NCI-H1105 (cell line): ENCODE measurements at regions not wholly inside any gene's neighbourhood (a gene's known extent, or its start where the extent isn't known, plus 50 kb on each side); places are given as distances from the start of the nearest gene placed in this dataset.
"Not testable (repeated sequence)": the region's sequence is repeated elsewhere in the genome, so short reads cannot be mapped to it uniquely, and the experiment has no call there.

Experiments used
- DNase-seq: peaks from one replicate; lab custom pipeline; 2025; lab: John Stamatoyannopoulos, UW

DNA sequence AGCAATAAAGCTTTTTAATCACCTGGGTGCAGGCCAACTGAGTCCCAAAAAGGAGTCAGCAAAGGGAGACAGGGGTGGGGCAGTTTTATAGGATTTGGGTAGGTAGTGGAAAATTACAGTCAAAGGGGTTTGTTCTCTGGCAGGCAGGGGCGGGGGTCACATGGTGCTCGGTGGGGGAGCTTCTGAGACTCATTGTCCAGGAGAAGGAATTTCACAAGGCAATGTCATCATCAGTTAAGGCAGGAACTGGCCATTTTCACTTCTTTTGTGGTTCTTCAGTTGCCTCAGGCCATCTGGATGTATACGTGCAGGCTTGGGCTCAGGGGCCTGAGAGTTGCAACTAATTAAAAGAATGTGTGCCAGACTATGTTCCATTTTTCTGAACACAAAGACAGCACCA, 147.5 kb upstream of the SCN7A start:
- not testable (repeated sequence) for DNase-seq

DNA sequence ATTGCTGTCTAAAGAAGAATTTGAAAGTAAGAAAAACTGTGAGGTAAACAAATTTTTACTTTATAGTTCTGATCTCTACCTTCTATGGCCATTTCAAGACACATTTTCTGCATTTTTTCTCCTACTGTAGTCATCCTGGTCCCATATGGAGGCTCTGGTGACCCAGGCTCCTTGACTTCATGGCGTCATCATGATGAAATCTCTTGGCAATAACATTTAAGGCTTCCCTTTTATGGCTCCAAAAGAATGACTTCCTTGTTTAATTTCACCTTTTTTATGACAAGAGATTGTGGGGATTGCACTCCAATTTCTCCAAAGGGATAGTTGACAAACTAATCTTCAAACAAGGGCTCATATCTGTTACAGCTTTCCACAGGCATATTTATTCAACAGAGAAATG, 143.0 kb upstream of the SCN7A start:
- DNase-seq: no peak

GRCh38 chr2:166634706-166635105, 140.7 kb upstream of the SCN7A start:
- DNase-seq: no peak

GRCh38 chr2:166632616-166633015, 138.6 kb upstream of the SCN7A start:
- peak; percentile 13 for DNase-seq

GRCh38 chr2:166628478-166629136, 134.6 kb upstream of the SCN7A start:
- DNase-seq: no peak

DNA sequence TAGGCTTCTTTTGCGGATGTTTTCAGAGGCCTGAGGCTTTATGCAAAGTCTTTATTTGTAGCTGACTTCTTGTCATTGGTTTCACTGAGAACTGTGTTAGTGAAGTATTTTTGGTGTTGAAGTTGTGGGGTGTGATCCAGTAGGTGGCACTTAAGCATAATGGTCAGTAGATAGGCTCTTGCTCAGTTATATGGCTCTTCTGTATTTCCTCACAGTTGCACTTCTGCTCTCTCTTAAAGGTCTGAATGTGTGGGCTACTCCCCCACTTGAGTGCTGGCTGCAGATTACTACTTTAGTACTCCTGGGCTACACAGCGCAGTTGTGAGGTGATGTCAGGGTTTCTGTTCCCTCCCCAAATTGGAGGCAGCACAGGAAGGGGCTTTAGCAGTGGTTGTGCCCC, 133.8 kb upstream of the SCN7A start:
- DNase-seq: no peak

DNA sequence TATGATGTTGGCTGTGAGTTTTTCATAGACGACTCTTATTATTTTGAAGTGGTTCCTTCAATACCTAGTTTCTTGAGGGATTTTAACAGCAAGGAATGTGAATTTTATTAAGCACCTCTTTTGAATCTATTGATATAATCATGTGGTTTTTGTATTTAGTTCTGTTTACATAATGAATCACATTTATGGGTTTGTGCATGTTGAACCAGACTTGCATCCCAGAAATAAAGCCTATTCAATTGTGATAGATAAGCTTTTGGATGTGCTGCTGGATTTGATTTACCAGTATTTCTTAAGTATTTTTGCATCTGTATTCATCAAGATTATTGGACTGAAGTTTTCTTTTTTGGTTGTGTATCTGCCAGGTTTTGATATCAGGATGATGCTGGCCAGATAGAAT, 131.6 kb upstream of the SCN7A start:
- no peak for DNase-seq

DNA sequence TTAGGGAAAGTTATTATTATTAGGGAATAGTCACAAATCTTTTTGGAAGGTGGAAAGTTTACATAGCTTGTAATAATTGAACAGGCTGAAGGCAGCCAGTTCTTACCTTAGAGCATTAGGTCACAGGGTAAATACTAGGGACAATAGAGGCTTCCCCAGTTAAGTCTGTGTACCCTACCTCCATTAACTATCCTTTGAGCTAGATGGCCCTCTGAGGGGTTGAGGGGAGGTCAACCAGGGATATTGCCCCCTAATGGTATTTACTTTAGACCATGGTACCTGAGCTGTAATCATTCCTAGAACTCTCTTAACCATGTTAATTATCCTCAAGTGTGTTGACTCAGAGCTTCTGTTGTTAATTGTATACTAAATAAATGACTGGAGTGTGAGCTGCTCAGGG, 120.5 kb upstream of the SCN7A start:
- DNase-seq: peak; percentile 83

GRCh38 chr2:166614029-166614428, 120.0 kb upstream of the SCN7A start:
- peak; percentile 48 for DNase-seq

DNA sequence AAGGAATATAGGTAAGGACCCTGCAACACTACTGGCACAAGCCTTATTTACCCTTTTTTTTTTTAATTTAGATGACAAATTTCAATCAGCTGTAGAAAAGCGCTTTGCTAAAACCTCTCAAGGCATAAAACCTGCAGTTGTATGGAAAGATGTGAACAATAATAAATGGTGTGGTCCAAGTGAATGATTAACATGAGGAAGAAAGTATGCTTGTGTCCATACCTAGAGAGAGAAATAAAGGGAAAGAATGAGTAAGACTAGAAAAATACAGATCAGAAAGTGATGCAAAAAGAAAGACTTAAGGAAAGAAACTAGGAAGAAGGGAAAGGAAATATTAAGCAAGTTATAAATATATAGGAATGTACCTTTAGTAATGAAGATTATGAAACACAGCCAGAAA, 119.2 kb upstream of the SCN7A start:
- DNase-seq: no peak

DNA sequence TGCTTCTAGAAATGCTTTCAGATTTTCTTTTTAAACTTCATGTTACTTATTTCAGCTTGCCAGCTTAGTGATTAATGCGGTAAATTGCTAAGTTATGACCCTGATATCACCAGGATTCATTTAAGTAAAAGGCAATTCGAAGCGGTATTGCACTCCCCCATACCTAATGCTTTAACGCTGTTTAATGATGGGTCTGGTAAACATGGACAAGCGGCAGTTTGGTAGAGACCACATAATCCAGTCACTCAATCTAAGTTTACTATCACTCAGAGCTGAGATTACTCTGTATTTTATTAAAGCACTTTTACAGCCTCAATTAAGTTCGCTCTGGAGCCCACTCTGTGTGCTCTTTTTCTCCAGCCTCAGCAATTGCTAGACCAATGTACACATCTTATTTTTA, 118.2 kb upstream of the SCN7A start:
- no peak for DNase-seq

- no peak for DNase-seq
These were observed 116.9 kb upstream of the SCN7A start for GRCh38 chr2:166610913-166611305.

GRCh38 chr2:166610180-166610912, 116.3 kb upstream of the SCN7A start:
- DNase-seq: no peak

DNA sequence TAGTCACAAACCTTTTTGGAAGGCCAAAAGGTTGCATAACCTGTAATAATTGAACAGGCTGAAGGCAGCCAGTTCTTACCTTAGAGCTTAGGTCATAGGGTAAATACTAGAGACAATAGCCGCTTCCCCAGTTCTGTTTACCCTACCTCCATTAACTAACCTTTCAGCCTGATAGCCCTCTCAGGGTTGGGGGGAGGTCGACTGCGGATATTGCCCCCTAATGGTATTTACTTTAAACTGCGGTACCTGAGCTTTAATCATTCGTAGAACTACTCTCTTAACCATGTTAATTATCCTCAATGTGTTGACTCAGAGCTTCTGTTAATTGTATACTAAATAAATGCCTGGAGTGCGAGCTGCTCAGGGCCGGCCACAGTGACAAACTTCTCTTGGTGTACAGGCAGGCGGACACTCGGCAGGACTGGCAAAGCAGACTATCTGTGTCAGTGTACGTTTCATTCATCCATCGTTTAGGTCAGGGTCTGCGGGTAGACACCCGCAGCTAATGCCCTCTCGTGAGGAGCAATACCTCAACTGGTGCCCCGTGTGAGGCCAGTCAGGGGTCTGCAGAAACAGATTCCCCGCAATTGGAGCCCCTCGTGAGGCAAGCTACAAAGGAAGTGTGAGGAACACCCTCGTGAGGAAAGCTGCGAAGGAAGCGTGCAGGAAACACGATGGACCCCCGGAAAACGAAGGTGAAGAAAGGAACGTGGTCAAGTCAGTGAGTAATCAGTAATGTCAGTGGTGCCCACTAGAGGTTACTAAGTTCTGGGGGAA, 115.3 kb upstream of the SCN7A start:
- no peak for DNase-seq

DNA sequence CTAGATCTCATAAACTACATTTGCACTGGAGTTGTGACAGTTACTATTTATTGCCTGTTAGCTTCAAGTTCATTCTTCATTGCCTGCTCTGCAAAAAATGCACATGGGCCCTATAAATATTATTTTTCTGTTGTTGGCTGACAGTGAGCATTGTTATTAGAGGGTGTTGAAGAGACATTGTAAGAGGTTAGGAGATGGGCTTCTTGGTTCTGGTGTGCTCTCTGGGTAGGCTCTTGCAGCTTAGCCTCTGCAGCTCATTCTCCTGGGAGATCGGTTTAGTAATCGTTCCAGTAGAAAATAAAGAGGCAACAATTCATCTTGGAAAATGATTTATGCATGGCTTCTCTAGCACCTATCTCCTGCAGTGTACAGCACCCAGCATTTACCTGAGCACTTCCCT, 113.8 kb upstream of the SCN7A start:
- DNase-seq: no peak

DNA sequence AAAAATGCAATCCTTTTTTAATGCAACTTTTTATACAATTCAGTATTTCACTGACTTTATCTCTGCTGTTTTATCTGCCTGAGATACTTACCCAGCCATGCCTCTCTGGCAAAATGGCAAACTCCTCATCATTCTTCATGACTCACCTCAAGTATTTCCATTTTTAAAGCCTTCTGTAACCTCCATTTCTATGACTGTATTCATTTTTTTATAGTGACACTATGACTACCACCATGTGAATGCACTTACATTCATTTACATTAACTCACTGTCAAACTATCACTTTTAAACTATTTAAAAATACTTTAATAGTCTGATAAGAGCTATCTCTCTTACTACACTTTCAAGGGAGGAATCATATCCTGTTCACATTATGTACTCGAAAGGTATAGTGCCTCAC, 99.4 kb upstream of the SCN7A start:
- DNase-seq: no peak

DNA sequence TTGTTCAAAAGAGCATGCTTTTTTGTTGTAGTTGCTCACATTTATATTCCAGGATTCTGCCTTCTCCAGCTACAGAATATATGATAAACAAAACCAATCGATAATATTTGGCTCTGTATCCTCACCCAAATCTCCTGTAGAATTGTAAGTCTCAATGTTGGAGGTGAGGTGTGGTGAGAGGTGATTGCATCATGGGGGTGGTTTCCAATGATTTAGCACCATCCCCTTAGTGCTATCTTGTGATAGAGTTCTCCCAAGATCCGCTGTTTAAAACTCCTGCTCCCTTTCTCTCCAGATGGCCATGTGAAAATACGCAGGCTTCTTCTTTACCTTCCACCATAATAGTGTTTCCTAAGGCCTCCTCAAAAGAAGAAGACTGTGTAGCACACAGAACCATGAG, 98.7 kb upstream of the SCN7A start:
- DNase-seq: no peak

GRCh38 chr2:166591226-166591625, 97.2 kb upstream of the SCN7A start:
- no peak for DNase-seq

DNA sequence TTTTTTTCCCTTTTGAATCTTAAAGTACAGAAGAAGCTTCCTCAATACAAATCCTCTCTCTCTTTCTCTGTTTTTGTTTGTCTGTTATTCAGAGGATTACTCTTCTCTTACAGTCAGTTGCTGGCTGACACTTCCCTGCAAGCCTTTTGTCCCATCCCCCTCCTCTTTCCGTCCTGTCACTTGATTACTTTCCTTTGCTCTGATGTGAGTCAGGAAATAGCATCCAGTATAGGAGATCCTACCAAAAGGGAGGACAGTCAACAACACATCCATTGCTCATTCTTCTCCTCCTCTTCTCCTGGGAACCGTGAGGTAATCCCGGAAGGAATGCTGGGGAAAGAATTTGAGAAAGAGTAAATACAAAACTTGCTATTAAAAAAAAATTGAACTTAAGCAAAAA, 79.3 kb upstream of the SCN7A start:
- DNase-seq: no peak

DNA sequence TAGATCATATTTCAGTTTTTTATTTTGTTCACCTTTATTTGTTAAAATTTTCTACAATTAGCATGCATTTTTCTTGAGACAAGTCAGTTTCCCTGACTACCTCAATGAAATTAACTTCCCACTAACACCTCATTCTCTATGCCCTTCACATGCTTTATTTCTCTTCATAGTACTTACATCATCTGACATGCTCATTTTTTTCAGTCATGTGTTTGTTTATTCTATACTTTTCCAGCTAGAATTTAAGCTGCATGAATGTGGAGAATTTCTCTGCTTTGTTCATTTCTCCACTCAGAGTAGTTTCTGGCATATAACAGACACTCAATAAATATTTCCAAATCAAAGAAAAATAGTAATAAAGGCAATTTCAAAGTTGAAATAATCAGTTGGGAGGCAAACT, 78.9 kb upstream of the SCN7A start:
- DNase-seq: no peak

DNA sequence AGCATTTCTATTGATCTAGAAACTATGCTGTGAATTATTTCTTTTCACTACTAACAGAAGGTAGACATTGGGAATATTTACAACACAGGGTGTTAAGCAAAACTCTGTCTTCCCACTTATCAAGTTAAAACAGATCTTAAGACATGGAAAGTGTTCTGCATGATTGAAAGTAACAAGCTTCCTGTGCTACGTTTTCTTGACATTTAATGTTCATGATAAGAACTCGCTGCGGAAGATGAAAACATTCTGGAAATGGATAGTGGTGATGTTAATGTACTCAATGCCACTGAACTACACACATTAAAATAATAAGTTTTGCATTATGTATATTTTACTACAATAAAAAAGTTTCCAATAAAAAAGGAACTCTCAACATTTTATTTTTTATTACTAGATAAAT, 74.4 kb upstream of the SCN7A start:
- no peak for DNase-seq

DNA sequence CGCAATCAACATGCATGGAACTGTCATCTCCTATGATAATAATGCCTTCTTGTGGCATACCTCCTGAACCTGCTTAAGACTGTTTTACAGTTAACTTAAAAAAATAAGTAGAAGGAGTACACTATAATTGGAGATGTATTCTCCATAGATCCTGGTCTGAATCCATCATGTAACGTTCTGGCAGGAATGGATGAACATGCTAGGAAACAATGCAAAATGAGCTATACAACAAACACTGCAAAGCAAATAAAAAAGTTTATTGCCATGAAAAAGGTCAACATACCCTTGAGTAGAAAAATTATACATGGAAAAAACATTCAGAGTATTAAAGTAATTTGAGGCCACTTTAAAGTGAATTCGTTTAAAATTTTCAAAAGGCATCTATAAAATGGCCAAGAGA, 71.5 kb upstream of the SCN7A start:
- DNase-seq: no peak

DNA sequence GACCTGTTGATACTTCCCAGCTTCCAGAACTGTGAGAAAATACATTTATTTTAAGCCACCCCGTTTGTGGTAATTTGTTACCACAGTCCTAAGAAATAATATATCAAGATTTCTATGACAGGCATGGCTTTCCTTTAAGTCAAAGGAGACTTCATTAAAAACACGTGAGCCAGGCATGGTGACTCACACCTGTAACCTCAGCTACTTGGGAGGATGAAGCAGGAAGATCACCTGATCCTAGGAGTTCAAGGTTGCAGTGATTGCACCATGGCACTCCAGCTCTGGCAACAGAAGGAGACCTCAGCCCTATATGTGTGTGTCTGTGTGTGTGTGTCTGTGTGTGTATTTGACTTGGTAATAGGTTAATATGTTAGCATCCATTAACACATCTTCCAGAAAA, 69.8 kb upstream of the SCN7A start:
- no peak for DNase-seq
